ENCODE measurements at regions not wholly inside any gene's neighbourhood (a gene's known extent, or its start where the extent isn't known, plus 50 kb on each side); places are given as distances from the start of the nearest gene placed in this dataset.

DNA sequence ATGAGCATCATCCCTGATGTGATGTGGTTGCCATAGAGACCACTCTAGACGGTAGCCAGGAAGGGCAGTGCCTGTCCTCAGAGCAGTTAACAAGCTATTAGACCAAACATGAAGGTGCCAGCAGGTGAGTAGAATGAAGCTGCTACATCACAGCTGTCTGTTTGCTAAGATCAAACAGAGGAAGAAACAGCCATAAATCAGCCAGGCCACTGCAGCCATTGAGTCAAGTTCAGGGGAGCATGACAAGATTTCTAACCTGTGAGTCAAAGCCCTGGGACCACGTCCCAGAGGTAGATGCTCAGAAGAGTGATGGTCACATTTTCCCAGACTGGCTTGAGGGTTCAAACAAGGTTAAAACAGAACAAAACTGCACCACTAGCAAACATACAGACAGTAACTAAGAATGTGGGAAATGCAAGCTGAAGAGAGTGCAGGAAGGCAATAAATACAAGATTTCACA lies 450.6 kb upstream of the DAB1 start:
- TF ChIP-seq, protein P1, sequence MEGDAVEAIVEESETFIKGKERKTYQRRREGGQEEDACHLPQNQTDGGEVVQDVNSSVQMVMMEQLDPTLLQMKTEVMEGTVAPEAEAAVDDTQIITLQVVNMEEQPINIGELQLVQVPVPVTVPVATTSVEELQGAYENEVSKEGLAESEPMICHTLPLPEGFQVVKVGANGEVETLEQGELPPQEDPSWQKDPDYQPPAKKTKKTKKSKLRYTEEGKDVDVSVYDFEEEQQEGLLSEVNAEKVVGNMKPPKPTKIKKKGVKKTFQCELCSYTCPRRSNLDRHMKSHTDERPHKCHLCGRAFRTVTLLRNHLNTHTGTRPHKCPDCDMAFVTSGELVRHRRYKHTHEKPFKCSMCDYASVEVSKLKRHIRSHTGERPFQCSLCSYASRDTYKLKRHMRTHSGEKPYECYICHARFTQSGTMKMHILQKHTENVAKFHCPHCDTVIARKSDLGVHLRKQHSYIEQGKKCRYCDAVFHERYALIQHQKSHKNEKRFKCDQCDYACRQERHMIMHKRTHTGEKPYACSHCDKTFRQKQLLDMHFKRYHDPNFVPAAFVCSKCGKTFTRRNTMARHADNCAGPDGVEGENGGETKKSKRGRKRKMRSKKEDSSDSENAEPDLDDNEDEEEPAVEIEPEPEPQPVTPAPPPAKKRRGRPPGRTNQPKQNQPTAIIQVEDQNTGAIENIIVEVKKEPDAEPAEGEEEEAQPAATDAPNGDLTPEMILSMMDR (IDR thresholded peaks at IDR 0.05), result no peak
- no peak for TF ChIP-seq ZFX (IDR thresholded peaks at IDR 0.05; ENCODE audit: borderline replicate concordance)

All from 22Rv1 (cell line).